ENCODE measurements at regions not wholly inside any gene's neighbourhood (a gene's known extent, or its start where the extent isn't known, plus 50 kb on each side); places are given as distances from the start of the nearest gene placed in this dataset.

DNA sequence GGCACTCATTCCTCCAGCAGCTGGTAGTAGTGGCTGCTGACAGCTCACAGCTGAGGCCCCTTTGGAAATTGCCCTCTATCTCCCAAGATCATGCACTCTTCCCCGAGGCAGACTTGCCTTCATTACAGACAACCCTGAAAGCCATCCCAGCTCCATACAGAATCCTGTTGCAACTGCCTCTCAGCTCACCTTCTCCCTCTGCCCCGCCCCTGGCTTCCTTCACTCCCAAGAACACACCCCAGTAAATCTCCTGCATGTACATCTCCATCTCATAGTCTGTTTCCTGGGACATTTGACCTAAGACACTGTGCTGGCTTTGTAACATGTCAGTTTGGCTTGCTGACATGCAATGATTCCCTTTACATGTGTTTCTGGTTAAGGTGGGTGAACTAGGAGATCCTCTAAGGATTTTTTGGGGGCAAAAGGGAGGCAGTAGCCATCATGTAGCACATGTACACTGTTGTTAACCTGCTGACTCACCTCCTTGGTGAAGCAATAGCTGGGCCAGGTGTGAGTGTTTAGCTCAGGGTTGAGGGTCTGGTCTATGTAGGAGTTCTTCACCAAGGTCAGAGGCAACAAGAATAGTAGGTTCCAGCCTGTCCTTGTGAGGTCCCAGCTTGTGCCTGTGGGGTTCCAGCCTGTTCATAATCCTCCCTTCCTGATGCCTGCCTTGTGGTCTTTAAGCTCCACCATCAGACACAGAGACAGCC lies 179.6 kb downstream of the CSNK2A3 start:
- FAIRE-seq (peak; percentile 60), DNase-seq (ENCODE audit: insufficient read length) (no peak)
- no peak for TF ChIP-seq POLR2A (IDR thresholded peaks at IDR 0.05; ENCODE audit: low read depth, low read length)
- no peak for TF ChIP-seq POLR2AphosphoS5 (IDR thresholded peaks at IDR 0.05; ENCODE audit: low read depth, low read length)

DNA sequence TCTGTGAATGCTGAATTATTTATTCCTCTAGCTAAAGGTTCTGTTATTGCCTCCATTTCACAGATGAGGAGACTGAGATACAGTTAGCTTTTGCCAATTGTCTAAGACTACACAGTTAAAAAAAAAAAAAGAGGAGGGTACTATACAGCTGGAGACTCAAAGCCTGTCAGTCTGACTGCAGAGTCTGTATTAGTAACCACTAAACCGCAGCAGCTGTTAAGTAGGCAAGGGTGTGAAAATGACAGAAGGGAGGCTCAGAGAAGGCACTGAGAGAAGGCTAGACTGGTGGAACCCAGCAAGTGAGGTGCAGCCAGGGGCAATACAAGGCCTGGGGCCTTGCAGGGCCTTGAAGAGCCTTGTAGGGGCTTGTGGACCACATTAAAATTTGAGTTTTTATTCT lies 181.2 kb downstream of the CSNK2A3 start:
- TF ChIP-seq TAF1 (IDR thresholded peaks at IDR 0.05; ENCODE audit: borderline replicate concordance, low read depth, low read length) (no peak), POLR2AphosphoS5 (IDR thresholded peaks at IDR 0.05; ENCODE audit: low read depth, low read length) (no peak), POLR2A (IDR thresholded peaks at IDR 0.05; ENCODE audit: low read depth, low read length) (no peak)
- FAIRE-seq (peak; percentile 98), DNase-seq (ENCODE audit: insufficient read length) (no peak)

DNA sequence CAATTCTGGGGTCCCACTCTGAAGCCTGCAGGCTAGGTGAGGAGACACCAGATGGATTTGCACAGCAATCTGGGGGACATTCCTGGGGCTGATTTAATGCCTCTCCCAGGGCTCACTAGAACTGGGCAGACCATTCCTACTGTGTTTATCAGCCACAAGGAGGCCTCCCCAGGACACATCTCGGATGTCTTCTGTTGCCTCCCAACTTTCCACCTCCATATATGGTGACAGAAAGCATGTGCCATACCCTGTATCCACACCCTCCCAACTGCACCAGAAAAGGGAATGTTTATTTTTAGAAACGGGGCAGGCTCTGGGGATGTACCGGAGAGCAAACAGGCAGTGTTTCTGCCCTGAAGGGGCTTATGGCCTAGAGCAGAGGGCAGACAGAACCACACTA lies 181.8 kb downstream of the CSNK2A3 start:
- TF ChIP-seq POLR2A (IDR thresholded peaks at IDR 0.05; ENCODE audit: low read depth, low read length) (no peak), POLR2AphosphoS5 (IDR thresholded peaks at IDR 0.05; ENCODE audit: low read depth, low read length) (no peak), TAF1 (IDR thresholded peaks at IDR 0.05; ENCODE audit: borderline replicate concordance, low read depth, low read length) (no peak)
- peak; percentile 79 for FAIRE-seq
- no peak for DNase-seq (ENCODE audit: insufficient read length)

DNA sequence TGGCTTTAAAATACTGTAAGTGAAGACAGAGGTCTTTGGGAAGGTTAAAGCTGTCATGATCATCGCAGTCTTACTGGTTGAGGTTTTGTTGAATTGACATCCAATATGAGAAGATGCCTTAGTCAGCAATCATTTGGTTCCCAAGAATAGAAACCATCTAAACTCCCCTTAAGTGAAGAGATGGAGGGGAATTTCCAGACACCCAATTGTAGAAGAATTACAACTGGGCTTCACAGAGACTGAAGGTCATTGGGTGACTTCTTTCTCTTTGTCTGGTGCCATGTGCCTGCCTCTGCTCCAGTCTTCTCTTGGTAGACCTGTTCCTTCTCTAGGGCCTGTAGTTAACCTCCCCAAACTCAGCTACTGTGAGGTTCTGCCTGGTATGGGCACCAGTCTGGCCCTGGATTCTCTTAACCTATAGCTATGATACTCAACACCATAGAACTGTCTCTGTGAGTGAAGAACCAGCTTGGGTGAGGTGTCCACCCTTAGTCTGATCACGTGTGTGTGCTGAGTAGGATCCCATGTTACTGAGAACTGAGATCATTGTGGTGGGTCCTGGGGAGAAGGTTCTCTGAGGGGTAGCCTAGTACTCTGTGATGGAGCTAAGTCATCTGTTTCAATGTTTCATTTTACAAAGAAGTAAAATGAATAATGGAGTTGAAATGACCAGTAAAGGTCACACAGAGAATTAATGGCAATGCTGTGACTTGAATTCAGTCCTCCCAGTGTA lies 182.5 kb downstream of the CSNK2A3 start:
- no peak for DNase-seq (ENCODE audit: insufficient read length)
- peak; percentile 56 for FAIRE-seq
- no peak for TF ChIP-seq POLR2AphosphoS5 (IDR thresholded peaks at IDR 0.05; ENCODE audit: low read depth, low read length)
- no peak for TF ChIP-seq POLR2A (IDR thresholded peaks at IDR 0.05; ENCODE audit: low read depth, low read length)
- no peak for TF ChIP-seq TAF1 (IDR thresholded peaks at IDR 0.05; ENCODE audit: borderline replicate concordance, low read depth, low read length)

DNA sequence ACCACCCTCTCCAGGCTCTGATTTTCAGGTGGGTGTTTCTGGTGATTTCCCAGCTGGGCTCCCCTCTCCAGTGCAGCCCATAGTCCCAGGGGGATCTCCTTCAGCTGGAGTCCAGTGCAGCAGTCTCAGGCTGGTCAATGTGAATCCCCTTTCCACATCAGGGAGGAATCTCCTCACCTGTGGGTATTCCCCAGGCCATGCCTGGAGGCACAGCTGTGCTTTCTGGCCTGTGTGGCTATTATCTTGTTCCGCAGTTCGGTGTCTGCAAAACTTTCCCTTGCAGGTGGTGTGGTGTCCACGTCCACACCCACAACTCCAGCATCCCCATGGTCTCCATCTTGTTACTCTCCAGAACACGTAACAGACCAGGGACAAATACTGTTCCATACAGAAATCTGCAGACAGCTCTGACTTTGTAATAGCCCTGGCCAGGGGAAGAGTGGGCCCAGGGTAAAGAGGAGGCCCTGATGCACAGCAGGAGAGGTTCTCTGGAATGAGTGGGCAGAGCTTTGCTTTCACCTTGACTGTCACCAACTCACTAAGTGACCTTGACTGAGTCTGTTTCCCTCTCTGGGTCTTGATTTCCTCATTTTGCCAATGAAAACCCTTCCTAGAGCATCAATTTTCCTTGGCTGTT lies 183.2 kb downstream of the CSNK2A3 start:
- peak; percentile 98 for FAIRE-seq
- TF ChIP-seq POLR2A (IDR thresholded peaks at IDR 0.05; ENCODE audit: low read depth, low read length) = no peak
- DNase-seq (ENCODE audit: insufficient read length) = no peak

DNA sequence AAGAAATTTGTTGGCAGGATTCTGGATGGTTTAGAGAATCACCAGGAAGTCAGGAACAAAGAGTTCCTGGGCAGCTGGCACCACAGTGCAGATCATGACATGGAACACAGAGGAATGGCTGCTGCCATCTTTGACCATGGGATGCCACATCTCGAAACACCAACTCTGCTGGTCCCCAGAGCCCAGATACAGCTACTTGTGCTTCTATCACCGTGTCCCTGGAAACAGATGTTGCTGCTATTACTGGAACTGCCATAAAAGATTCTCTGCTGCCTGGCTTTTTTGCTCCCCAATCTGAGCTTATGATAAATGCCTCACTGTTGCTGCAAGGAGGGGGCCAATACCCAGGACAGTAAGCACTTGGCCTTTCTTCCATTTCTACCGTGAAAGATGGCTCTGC lies 185.2 kb downstream of the CSNK2A3 start:
- TF ChIP-seq POLR2AphosphoS5 (IDR thresholded peaks at IDR 0.05; ENCODE audit: low read depth, low read length) (no peak), POLR2A (IDR thresholded peaks at IDR 0.05; ENCODE audit: low read depth, low read length) (no peak), TAF1 (IDR thresholded peaks at IDR 0.05; ENCODE audit: borderline replicate concordance, low read depth, low read length) (no peak)
- DNase-seq (ENCODE audit: insufficient read length) (no peak), FAIRE-seq (no peak)

DNA sequence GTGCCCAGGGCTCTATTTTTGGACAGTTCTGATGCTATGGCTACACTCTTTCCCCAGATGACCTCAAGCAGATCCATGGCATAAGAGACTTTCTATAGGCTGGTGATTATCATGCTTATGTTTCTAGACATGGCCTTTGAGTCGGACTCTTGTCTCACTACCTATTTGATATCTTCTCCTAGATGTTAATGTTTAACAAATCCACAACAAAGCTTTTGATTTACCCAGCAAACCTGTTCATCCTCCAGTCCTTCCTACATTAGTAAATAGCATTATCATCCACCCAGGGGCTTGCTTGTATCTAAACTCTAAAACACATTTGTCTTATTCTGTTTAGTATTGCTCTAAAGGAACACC lies 188.7 kb downstream of the CSNK2A3 start:
- TF ChIP-seq TAF1 (IDR thresholded peaks at IDR 0.05; ENCODE audit: borderline replicate concordance, low read depth, low read length) (no peak), POLR2AphosphoS5 (IDR thresholded peaks at IDR 0.05; ENCODE audit: low read depth, low read length) (no peak), POLR2A (IDR thresholded peaks at IDR 0.05; ENCODE audit: low read depth, low read length) (no peak)
- no peak for DNase-seq (ENCODE audit: insufficient read length)
- no peak for FAIRE-seq

DNA sequence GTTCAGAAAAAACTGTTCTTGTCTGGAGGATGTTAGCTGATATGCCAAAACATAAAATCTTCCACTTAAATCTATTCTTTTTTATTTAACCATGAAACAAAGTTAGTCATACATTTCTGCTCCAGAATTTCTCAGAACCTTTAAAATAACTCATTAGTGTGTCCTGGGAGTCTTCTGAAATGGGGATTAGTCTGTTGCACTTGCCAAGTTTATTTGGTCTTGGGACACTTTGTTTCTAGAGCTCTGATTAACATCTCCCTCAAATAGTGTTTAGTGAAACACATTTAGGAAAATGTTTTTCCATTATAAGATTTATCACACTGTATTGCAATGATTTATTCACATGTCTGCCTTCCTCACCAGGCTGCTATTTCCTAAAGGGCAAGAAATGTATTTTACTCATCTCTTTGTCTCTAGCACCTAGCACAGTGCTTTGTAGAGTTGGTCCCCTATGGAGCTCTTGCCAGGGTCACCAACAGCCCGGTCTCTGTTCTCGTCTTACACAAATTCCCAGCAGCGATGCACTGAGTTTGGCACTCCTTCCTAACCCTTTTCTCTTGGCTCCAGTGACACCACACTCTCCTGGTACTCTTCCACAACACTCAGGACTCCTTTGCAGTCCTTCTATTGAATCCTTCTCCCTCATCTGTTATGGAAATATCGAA lies 189.2 kb downstream of the CSNK2A3 start:
- TF ChIP-seq POLR2A (IDR thresholded peaks at IDR 0.05; ENCODE audit: low read depth, low read length) = no peak
- TF ChIP-seq POLR2AphosphoS5 (IDR thresholded peaks at IDR 0.05; ENCODE audit: low read depth, low read length) = no peak
- no peak for TF ChIP-seq TAF1 (IDR thresholded peaks at IDR 0.05; ENCODE audit: borderline replicate concordance, low read depth, low read length)
- DNase-seq (ENCODE audit: insufficient read length) (no peak), FAIRE-seq (no peak)

DNA sequence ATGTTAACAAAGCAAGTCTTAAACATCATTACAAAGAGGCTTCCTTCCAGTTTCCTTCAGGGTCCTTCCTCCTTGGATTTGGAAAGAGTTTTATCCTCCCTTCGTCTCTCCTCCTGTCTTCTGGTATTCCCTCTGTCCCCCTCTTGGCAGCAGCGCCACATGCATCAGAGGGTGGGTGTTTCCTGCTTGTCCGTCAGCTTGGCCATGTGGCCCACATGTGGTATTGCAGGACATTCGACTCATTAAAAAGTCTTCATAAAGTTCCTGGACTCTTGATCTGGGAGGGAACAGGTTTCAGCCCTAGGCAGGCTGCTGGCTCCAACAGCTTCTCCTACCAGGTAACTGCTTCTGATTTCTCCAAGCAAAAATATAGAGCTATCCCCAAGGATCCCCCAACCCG lies 189.8 kb downstream of the CSNK2A3 start:
- DNase-seq (ENCODE audit: insufficient read length) (no peak), FAIRE-seq (no peak)
- TF ChIP-seq TAF1 (IDR thresholded peaks at IDR 0.05; ENCODE audit: borderline replicate concordance, low read depth, low read length) (no peak), POLR2A (IDR thresholded peaks at IDR 0.05; ENCODE audit: low read depth, low read length) (no peak), POLR2AphosphoS5 (IDR thresholded peaks at IDR 0.05; ENCODE audit: low read depth, low read length) (no peak)

DNA sequence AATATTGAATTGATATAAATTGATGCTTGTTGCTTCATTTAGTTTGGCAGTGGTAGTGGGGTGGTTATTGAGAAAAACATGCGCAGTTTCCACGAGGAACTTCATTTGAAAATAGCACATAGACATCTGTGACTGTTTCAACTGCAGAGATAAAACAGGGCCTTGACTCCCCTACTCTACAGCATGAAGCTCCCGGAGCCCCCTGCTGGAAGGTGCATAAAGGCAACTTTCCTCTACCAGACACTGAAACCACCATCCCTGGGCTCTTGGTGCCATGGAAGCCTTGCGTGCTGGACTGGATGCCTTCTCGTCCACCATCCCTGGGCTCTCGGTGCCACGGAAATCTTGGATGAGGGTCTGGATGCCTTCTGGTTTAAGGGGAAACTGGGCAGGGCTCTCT lies 195.9 kb downstream of the CSNK2A3 start:
- FAIRE-seq = no peak

DNA sequence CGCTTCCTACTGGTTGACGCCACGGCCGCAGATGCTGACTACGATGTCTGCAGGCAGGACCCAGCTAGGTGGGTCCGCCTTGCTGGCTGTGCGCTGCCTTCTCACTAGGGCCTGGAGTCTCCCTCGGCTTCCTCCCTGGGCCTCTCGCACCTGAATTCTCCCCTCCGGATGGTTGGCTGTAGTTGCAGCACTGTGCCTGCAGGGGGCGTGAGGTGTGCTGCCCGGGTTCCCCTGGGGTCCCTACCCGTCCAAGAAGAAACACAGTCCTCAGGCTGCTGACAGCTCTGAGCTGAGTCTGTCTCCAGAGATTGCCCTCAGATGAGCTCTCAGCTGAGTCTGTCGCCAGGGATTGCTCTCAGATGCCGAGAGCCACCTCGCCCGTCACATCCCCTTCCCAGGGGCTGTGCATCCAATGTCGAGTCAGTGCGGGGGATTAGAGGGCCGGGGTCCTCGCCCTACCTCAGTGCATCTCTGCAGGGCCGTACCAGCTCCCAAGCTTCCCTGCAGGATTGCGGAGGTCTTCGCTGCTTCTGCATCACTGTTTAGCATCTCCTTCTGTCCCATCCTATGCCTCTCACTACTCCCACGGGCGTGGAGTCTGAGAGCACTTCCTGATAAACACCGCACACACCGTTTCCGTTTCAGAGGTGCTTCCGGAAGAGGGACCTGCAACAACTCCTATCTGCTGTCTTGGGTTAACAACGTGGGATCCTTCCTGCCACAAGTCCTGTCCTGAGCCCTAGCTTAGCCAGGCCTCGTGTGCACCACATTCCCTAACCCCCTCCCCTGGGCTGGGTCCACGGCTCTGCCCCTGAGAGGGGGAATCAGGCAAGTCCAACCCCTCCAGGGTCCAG lies 196.9 kb downstream of the CSNK2A3 start:
- FAIRE-seq (peak; percentile 92), DNase-seq (ENCODE audit: insufficient read length) (peak; percentile 54)
- TF ChIP-seq POLR2A (IDR thresholded peaks at IDR 0.05; ENCODE audit: low read depth, low read length) (no peak), TAF1 (IDR thresholded peaks at IDR 0.05; ENCODE audit: borderline replicate concordance, low read depth, low read length) (no peak), POLR2AphosphoS5 (IDR thresholded peaks at IDR 0.05; ENCODE audit: low read depth, low read length) (no peak)

More for the DNA sequence above, 195.9 kb downstream of the CSNK2A3 start:
- TF ChIP-seq POLR2A (IDR thresholded peaks at IDR 0.05; ENCODE audit: low read depth, low read length) (no peak), POLR2AphosphoS5 (IDR thresholded peaks at IDR 0.05; ENCODE audit: low read depth, low read length) (no peak), TAF1 (IDR thresholded peaks at IDR 0.05; ENCODE audit: borderline replicate concordance, low read depth, low read length) (no peak)
- no peak for DNase-seq (ENCODE audit: insufficient read length)
